DMS153 (cell line): ENCODE measurements at regions not wholly inside any gene's neighbourhood (a gene's known extent, or its start where the extent isn't known, plus 50 kb on each side); places are given as distances from the start of the nearest gene placed in this dataset.

Experiments
- DNase-seq: peaks from one replicate; lab custom pipeline; 2025; lab: John Stamatoyannopoulos, UW

DNA sequence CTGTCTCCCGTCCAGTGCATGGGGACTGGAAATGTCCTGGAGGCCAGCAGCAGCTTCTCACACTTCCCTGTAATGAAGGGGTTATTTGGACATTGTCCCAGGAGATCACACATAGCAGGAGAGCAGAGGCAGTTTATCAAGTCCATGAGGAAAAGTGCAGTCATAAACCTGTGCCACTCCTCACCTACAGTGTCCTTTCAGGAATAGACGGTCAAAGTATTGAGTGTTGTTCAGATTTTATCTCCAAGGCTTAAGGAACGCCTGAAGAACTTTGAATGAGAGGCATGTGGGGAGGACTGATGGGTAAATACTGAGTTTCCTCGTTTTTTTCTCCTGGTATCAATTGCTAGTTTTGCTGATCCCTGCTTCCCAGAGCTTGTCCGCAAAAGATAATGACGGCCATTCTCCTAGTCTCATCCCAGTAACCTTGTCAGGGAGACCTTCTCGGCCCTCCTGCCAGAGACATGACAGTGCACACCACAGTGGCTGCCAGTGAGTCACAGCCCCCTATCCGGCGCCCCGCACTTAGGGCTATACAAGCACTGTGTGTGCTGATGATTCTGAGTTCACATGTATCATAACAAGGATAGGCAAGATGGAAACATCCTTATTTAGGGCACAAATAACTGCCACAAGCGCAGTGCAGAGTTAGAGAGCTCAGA lies 495.5 kb upstream of the MGMT start:
- DNase-seq: no peak

DNA sequence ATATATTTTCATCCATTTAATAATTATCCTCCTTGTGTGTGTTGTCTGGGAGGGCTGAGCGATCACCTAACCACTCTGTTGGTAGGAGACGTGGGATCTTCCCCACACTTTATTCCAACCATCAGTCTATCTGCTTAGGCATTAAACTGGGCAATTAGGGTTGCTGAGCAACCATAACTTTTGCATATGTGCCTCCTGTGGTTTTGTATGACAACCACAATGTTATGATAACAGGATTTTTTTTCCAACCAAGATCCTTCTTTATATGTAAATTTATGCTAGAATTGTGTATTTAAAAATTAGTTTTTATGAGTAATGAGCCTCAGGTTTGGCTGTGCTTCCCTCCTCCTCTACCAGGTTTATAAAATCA lies 495.0 kb upstream of the MGMT start:
- no peak for DNase-seq

DNA sequence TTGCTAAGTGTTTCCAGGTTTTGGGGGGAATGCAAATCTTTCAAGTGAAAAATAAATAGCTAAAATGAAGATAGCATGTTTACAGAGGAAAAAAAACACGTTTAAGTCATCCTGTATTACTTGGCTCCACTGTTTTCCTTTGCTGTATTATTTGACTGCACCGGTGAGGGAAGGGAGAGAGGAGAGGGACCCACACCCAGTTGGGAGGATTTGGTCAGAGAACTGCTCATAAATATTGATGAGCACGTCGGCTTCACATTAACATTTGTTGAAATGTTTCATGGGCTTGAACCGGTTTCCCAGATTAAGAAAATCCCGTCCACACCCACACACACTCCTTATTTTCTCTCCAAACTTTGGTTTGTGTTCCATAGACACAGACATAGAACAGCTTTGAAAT lies 493.8 kb upstream of the MGMT start:
- DNase-seq: no peak

DNA sequence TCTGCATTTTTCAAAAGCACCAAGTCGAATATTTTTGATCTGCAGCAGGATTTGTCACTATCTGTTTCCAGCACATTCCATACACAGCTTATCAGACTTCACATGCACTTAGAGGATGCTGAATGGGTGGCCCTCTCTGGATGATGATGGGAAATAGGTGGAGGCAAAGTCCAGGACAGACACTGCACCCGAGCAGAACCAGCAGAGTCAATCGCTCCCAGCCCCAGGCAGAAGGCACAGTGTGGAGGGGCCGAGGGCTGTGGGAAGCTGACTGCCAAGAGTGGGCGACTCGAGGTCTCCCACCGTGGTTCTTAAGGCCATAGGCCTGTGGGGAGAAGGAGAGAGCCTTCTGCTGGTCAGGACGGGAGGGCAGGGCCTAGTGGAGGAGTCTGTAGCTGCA lies 490.2 kb upstream of the MGMT start:
- DNase-seq: no peak

DNA sequence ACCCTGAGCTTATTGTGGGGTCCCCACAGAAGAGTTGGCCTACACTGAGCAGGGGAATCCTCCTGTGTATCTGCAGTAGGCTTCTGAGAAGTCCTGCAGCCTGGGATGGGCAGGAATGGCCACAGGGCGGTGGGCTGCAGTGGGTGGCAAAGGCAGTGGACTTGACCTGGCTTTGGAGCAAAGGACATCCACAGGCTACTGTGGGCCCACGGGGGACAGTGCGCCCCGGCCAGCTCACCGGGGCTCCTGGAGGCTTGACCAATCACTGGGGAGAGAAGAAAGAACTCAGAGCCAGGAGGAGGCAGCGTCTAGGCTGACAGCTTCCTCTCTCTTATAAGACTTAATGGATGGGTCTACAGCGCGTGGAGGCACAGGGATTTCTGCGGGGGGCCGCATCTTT lies 488.8 kb upstream of the MGMT start:
- no peak for DNase-seq

DNA sequence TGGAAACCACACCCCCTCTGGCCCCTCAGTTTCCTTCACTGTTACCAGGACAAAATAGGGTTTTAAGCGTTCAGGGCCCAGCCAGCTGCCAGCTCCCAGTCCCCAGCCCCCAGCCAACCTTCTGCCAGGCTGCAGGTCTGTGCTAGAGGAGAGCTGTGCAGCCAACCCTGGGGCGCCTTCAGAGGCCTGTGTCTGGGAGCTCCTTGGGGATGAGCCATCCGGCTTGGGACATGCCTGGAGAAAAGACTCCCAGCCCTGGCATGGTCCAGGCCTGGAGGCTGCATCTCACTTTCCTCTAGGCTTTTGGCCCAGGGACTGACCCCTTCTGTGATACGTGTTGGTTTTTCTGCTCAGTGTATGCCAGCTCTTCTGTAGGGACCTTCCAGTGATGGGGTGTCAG lies 487.6 kb upstream of the MGMT start:
- no peak for DNase-seq

DNA sequence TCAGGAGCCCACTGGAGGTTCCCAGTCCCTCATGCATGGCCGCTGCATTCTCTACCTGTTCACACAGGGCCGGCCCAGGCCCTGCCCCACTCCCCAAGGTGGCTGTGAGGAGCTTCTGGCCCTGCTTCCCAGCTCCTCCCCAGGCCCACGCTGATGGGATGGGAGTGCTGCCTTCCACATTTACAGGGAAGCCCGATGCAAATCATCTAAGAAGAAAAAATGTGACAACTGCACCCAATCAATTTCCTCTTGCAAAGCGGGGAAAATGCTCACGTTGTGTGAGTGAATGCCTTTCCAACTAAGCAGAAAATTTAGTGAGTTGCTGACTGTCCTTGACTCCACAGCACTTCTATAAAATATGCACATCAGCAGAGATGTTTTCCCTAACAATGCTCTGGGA lies 485.8 kb upstream of the MGMT start:
- no peak for DNase-seq

DNA sequence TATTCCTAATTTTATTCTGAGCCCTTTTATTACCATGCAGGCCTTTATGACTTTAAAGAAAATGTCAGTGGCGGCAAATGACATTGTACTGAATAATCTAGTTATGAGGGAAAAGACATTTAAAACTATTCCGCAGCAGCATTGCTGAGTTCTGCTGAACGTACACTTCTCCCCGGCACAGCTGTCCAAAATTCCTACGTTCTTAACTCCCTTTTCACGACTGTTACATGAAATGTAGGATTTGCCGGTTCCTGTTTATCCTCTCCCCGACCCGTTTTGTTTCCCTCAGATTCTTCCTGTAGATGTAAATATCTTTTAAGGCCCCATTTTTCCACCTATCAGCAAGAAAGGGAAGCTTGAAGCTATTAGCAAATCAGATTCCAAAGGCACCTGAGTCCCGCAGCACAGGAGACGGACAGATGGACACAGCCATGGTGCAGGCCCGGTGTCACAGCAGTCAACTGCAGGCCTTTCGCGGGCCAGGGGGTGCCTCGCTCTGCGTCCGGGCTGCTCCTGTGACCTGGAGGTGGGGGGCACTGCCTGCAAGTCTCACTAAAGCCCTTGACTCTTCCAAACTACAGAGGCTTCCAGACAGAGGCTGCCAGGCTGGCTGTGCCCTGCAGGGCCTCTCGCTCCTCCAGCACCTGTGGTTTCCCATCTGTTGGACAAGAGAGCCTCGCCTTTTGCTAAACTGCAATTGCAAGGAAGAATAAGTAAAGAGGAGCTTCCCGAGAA lies 485.0 kb upstream of the MGMT start:
- DNase-seq: no peak

DNA sequence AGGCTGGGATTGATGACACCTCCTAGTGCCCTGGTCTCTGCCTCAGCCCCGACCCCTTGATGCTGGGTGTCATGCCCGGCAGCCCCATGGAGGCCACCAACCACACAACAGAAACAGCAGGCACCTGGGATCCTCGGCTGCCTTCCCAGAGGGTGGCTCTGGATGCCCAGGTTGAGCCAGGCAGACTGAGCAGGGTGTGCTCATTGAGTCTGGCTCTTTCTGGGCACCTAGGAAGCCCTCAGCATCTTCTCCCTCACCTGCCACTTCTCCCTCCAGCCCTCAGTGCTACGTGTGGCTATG lies 484.5 kb upstream of the MGMT start:
- no peak for DNase-seq

DNA sequence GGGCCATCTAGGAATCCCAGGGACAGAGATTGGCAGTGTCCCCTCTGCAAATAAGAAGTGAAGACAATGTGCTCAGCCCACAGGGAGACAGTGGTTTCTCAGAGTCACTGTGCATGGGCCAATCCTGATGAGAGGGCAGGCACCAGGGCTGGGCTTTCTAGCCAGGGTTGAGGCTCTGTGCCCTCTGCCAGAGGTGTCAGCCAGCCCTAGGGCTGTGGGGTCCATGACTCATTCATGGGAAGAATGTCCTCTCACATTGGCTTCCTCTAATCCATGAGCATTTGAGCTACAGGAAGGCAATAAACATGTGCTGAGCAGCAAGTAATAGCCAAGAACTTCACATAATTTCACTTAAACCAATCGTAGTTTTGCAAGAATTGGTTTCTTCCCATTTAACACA lies 482.0 kb upstream of the MGMT start:
- no peak for DNase-seq

DNA sequence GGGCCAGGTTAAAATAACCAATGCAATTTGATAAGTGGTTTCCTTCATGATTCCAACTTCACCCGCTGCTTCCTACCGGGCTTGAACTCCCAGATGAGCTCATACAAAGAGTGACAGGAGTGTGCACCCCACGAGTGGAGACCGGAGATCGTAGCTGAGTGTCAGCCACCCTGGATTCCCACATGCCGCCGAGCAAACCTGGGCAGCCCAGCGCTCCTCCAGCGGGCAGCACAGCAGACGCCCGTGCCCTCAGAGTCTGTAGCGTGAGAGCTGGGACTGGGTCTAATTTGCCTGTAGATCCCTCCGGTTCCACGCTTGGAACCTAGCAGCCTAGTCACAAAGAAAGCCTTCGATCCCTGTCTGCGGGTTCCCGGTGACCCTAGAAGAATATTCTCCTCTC lies 476.1 kb upstream of the MGMT start:
- DNase-seq: no peak

DNA sequence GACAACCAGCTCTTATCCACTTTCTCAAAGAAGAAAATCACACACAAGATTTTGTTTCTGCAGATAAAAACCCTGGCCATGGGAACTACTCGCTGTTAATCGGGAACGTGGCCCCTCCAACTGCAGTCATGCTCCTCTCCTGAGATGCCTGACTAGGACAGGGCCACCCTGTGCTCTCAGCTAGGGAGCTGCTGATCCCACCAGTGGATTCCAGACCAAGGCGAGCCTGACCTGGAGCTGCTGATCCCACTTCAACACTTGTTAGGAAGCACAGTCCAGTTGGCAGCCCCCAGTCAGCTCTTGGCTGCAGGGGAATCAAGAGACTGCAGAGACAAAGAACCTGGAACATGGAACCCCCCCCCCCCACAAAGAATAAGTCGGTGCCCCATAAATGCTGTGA lies 474.3 kb upstream of the MGMT start:
- no peak for DNase-seq

DNA sequence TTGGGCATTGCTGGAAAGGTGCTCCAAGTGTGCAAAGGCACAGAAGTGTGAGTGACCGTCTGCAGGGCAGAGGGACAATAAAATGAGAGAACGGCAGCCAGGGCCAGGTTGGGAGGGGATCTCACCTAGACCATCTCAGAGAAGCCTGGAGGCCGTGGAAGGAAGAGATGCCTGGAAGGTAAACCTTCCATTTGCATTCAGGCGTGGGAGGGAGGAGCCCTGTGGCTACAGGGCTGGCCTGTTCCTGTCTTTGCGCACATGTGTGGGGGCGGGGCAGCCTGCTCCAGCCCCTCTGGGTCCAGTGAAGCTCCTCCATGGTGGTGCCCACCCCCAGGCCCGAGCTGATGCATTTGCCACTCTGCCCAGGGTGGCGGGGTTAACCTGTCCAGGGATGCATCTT lies 473.6 kb upstream of the MGMT start:
- no peak for DNase-seq

DNA sequence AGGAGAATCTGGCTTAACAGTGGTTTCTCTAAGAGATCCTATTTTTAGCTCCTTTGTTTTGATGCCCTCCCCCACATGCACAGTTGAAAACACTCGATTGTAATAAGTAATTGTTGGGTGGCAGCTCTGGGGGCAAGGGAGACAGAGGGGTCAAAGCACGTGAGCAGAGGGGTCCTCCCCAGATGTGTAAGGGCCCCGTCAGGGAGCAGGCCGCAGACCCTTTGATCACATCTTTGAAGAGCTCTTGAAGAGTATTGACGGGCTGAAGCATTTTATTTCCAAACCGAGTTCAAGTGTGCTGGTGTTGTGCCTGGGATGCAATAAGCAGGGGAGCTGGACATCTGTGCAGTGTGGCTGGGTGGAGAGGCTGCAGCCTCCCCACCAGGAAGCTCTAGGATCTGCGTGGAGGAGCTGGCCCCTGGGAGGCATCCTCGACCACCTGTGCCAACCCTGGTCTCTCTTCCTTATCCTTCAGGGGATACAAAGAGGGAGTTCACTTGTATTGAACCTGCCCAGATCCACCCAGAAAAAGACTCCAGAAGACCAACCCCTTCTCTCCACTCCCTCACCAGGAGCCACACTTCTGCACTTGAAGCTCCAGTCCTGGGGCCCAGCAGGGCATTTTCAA lies 473.0 kb upstream of the MGMT start:
- no peak for DNase-seq

DNA sequence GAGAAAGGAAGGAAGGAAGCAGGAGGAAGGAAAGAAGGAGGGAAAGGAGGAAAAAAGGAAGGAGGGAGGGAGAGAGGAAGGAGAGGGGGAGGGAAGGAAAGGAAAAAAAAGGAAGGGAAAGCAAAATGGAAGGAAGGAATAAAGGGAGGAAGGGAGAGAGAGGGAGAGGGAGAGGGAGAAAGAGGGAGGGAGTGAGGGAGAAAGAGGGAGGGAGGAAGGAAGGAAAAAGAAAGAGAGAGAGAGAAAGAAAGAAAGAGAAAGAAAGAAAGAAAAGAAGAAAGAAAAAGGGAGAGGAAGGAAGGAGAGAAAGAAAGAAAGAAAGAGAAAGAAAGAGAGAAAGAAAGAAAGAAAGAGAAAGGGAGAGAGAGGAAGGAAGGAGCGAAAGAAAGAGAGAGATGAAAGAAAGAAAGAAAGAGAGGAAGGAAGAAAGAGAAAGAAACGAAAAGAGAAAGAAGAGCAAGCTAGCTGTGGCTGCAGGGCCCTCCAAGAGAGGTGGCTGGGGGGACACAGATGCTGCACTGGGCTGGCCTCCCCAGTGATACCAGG lies 472.4 kb upstream of the MGMT start:
- no peak for DNase-seq

DNA sequence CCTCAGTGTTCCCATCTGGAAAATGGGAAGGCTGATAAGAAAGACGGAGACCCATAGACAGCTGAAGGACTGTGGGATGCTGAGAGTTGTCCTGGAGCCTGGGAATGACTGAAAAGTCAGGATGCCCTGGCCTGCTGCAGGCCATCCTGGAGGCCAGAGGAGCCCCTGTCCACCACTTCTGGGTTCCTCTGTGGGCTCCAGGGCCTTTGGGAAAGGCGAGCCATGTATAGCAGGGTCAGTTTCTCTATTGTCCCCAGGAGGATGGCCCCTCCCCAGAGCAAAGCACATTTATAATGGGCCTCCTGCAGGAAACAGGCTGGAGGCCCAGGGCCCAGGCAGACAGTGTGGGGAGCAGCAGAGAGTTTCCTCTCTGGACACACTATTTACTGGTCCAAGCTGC lies 471.4 kb upstream of the MGMT start:
- DNase-seq: no peak

DNA sequence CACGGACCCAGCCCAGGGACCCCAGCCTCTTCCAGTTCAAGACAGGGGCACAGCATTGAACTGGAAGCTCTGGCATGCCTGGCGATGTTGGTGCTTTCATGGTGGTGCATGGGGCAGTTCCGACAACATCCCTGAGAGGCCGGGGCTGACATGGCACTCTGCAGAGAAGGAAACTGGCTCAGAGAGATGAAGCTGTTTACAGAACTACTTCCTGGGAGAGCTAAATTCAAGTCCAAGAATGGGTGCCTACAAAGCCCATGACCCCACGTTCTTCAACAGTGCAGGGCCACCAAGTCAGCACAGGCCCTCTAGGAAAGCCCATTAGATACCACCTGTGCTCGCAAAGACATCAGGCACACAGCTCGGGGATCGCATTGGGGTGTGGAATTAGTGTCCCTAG lies 470.9 kb upstream of the MGMT start:
- no peak for DNase-seq

DNA sequence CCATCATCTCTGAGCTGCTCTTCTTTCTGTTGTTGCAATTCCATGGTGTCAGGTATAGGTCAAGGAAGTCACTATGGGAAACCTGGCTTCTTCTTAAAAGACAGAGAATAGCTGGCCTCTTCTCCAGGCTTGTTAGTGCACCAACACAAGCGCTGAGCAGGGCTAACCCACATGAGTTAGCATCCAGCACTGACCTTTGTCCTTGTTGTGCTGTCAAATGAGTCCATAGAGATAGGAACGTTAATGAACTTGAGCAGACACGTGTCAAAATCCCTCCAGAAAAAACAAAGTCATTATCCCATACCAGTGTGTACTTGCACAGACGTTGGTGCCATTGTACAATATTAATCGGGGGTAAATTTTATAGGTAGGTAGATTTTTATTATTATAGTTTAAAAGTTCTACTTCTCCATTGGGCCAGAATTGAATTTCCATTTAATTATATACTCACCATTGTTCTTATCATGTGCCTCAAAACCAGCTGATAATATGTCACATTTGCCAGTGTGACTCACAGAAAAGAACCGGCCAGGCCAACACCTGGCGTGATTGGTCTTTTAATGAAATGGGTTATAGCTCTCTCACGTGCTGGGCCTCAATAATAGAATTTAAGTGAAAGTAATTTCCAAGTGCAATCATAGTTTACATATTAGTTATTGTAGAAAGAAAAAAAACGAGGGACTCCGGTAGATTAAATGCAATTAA lies 468.8 kb upstream of the MGMT start:
- DNase-seq: no peak

DNA sequence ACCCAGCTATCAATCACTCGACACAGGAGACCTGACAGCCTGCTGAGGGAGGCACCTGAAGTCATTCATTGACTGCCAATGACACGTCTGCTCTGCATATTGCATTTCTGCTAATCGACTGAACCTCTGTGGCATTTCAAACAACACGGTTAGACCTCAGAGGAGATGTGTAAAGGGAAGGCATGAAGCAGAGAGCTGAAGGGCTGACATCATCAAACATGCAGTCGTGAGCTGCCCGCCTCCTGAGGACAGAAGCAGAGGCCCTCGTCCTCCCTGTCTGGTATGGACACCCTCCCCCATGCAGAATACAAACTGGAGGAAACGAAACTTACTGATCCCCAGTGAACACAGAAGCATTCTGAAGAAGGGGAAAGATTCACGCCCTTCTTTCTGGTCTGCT lies 462.6 kb upstream of the MGMT start:
- DNase-seq: no peak

DNA sequence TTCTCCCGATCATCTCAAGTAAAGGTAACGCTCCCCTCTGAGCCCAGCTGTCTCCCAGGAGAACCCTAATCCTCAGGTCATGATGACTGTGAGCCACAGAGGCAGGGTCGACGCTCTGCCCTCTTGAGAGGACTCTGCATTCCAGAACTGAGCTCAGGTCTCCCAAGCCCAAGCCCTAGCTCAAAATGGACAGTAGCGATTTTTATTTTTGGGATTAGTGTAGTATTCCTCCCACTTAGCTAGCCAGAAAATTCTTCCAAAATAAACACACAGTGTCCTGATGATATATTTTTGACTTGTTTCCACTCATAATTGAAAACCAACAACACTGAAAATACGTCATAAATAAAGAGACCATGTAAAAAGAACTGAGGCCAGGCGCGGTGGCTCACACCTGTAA lies 462.0 kb upstream of the MGMT start:
- DNase-seq: no peak

DNA sequence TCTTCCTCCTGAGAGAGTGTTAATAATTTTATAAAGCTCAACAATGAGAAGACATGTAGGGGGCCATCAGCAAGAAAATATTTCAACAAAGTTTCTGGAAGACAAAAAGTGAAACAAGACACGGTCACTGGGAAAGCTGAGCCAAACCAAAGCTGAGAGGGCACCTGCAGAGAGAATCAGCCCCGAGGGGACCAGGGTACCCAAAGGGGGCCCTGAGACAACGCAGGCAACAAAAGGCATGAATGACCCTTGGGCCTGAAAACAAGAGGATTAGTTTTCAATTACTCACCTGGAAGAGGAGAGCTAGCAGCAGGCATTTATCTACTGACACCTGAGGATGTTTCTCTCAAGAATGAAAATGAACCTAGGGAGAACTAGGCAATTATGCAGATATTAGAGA lies 461.2 kb upstream of the MGMT start:
- no peak for DNase-seq

DNA sequence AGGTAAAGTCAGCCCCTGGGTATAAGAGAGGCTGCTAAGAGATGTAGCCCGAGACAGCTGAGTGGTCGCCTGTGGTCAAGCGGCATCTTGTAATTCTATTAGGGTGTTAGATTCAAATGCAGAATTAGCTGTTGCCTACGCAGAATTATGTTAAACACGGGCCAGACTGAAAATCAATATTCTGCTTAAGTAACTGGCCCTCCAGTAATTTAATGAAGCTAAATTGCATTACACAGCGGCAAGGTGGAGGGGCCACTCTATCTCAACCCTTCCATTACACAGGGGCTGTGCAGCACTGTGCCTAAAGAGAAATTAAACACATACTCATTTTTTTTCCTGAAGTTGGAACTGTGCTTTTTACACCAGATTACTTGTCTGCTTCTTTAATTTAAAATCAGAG lies 448.5 kb upstream of the MGMT start:
- DNase-seq: no peak
